ENCODE measurements at regions not wholly inside any gene's neighbourhood (a gene's known extent, or its start where the extent isn't known, plus 50 kb on each side); places are given as distances from the start of the nearest gene placed in this dataset.

DNA sequence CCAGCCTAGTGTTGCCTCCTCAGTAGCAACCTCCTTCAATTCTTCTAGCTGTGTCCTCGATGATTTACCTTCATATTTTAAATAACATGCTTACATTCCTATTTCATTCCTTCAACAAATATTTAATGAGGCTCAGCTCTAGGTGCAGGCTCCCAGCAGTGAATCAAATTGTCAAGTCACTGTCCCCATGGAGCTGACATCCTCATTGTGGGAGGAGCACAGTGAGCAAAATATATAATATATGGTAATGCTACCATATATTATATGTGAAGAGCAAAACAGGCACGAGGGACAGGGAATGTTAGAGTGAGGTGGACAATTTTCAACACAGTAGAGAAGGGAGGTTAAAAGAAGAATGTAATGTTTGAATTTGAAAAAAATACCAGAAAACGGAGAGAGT lies 869.1 kb downstream of the SLC4A3 start:
- TF ChIP-seq, protein P1, sequence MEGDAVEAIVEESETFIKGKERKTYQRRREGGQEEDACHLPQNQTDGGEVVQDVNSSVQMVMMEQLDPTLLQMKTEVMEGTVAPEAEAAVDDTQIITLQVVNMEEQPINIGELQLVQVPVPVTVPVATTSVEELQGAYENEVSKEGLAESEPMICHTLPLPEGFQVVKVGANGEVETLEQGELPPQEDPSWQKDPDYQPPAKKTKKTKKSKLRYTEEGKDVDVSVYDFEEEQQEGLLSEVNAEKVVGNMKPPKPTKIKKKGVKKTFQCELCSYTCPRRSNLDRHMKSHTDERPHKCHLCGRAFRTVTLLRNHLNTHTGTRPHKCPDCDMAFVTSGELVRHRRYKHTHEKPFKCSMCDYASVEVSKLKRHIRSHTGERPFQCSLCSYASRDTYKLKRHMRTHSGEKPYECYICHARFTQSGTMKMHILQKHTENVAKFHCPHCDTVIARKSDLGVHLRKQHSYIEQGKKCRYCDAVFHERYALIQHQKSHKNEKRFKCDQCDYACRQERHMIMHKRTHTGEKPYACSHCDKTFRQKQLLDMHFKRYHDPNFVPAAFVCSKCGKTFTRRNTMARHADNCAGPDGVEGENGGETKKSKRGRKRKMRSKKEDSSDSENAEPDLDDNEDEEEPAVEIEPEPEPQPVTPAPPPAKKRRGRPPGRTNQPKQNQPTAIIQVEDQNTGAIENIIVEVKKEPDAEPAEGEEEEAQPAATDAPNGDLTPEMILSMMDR (IDR thresholded peaks at IDR 0.05; ENCODE audit: control insufficient read depth, extremely low read depth, insufficient read depth) = no peak
- H3K4me3 ChIP-seq (ENCODE audit: low read depth, low read length) = no peak overlapping the region
- no peak for DNase-seq (ENCODE audit: low read depth)

DNA sequence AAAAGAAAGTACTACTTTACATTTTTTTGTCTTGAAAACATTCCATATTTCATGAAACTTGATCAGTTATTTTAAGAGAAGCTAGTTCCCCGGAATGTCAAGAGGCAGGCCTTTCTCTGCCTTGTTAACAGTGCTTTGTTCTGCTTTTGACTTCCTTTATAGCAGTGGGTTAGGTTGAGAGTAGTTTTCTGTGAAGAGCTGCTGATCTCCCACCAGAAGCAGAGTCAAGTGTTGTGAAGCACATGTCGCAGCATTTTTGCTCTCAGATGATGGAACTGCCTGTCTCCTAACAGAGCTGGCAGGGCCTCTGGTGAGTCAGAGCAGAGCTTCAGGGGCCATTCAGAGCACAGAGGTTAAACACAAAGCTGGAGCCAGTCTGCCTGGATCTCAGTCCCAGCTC lies 871.8 kb downstream of the SLC4A3 start:
- TF ChIP-seq, protein P1 (IDR thresholded peaks at IDR 0.05; ENCODE audit: control insufficient read depth, extremely low read depth, insufficient read depth) = no peak
- H3K4me3 ChIP-seq (ENCODE audit: low read depth, low read length) = no peak overlapping the region
- no peak for DNase-seq (ENCODE audit: low read depth)

GRCh38 chr2:220502539-220502938 lies 875.1 kb downstream of the SLC4A3 start:
- TF ChIP-seq, protein P1 (IDR thresholded peaks at IDR 0.05; ENCODE audit: control insufficient read depth, extremely low read depth, insufficient read depth) = no peak
- H3K4me3 ChIP-seq (ENCODE audit: low read depth, low read length) = no peak overlapping the region
- no peak for DNase-seq (ENCODE audit: low read depth)

- TF ChIP-seq, protein P1 (IDR thresholded peaks at IDR 0.05; ENCODE audit: control insufficient read depth, extremely low read depth, insufficient read depth) = no peak
- no peak overlapping the region for H3K4me3 ChIP-seq (ENCODE audit: low read depth, low read length)
- no peak for DNase-seq (ENCODE audit: low read depth)
Measured at GRCh38 chr2:220503431-220503830, 876.0 kb downstream of the SLC4A3 start.

DNA sequence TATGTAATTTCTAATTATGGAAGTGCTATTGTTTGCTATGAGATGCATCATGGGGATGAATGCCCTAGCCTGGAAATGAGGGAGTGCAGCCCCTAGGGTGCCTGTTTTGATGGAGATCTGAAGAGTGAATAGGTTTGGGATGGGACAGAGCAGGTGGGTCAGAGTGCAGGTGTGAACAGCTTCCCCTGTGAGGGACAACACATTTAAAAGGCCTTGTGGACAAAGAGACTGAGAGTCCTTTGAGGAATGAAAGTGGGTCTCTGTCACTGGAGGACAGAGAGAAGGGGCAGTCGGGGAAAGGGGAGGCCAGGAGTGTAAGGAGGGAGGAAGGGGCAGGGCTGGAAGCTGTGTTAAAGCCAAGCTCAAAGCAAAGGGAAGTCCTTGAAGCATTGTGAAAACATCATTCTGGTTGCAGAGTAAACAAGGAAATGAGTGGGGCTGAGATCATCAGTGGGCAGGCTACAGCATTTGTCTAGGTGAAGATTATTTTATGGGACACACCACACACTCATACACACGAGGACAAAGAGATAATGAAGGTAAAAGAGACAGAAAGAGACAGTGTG lies 877.6 kb downstream of the SLC4A3 start:
- TF ChIP-seq, protein P1 (IDR thresholded peaks at IDR 0.05; ENCODE audit: control insufficient read depth, extremely low read depth, insufficient read depth) = no peak
- peak; percentile 33 for DNase-seq (ENCODE audit: low read depth)
- H3K4me3 ChIP-seq (ENCODE audit: low read depth, low read length) = no peak overlapping the region

DNA sequence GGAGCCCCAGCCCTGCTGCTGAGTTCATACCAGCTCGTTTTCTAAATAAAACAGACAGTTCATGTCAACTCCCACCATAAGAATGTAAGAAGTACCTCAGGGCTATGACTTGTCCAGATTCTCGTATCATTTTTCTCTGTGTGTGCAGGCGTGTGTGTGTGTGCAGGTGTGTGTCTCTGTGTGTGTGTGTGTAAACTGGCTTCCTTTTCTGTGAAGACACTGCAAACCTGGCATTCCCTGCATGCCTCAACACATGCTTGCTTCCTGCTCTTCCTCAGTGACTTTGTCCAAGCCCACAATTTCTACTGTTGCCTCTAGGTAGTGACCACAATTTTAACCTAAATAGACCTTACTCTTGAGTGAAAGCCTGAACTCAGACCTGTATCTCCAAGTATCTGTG lies 879.0 kb downstream of the SLC4A3 start:
- TF ChIP-seq, protein P1 (IDR thresholded peaks at IDR 0.05; ENCODE audit: control insufficient read depth, extremely low read depth, insufficient read depth) = no peak
- H3K4me3 ChIP-seq (ENCODE audit: low read depth, low read length) = no peak overlapping the region
- no peak for DNase-seq (ENCODE audit: low read depth)

DNA sequence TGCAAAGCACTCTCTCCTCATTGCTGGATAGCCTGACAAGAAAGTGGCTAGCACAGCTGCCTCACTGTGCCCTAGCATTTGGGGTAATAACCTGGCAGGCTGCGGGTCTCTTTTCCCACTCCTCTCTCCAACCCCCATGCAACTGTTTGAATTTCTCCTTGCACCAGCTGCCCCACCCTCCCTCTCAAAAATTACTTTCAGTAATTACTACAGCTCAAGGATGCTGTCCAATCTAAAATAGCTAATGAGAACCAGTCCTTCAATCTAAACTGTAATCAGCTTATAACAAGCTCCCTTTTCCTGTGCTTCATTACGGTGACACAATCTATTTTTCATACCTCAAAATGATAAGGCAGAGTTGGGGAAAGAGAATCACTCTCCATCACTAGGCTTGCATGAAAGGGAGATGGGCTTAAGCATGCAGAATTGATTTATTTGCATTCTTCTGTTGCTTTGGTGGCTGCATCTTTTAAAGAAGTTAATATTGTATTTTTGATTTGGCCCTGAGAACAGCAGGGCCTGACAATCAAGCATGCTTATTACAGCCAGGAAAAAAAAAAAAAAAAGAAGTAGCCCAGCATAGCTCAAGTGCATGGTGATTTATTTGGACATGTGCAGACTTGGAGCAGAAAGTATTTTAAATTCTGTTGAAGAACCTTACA lies 881.8 kb downstream of the SLC4A3 start:
- no peak overlapping the region for H3K4me3 ChIP-seq (ENCODE audit: low read depth, low read length)
- no peak for DNase-seq (ENCODE audit: low read depth)
- TF ChIP-seq, protein P1 (IDR thresholded peaks at IDR 0.05; ENCODE audit: control insufficient read depth, extremely low read depth, insufficient read depth) = no peak

Data from LNCaP clone FGC (cell line).